Chondrocyte (in vitro differentiated cells): ENCODE measurements at regions not wholly inside any gene's neighbourhood (a gene's known extent, or its start where the extent isn't known, plus 50 kb on each side); places are given as distances from the start of the nearest gene placed in this dataset.

ENCODE experiments used
- DNase-seq: peaks from one replicate; pipeline ENCODE4 v3.0.0; 2021; ENCODE audit warnings: mixed read lengths, low spot score
- H3K27ac Mint-ChIP-seq: one replicate; pipeline ENCODE4 v1.8.0; 2021; ENCODE audit warnings: mild to moderate bottlenecking, moderate library complexity, mixed read lengths; ENCODE audit not compliant: unreplicated experiment
- H3K27me3 Mint-ChIP-seq: 2 replicates; pipeline ENCODE4 v1.8.0; 2021; ENCODE audit warnings: low read depth, mixed read lengths
- H3K36me3 Mint-ChIP-seq: 2 replicates; pipeline ENCODE4 v1.8.0; 2021; ENCODE audit warnings: low read depth, mixed read lengths
- H3K4me1 Mint-ChIP-seq: 2 replicates; pipeline ENCODE4 v1.8.0; 2021; ENCODE audit warnings: low read depth, mild to moderate bottlenecking, mixed read lengths
- H3K4me3 Mint-ChIP-seq: one replicate; pipeline ENCODE4 v1.8.0; 2021; ENCODE audit warnings: mild to moderate bottlenecking, moderate library complexity, mixed read lengths; ENCODE audit not compliant: unreplicated experiment
- H3K9me3 Mint-ChIP-seq: 2 replicates; pipeline ENCODE4 v1.8.0; 2021; ENCODE audit warnings: low read depth, mixed read lengths
- CTCF ChIP-seq: fragments of 200-600 bp; sonication (generic); IDR thresholded peaks from 2 replicates; pipeline ENCODE4 v1.5.0; 2021; ENCODE audit warnings: antibody characterized with exemption, mild to moderate bottlenecking, moderate library complexity

GRCh38 chr1:172949096-172949495 lies 101.6 kb downstream of the TNFSF18 start:
- Mint-ChIP-seq H3K4me1 (peaks cover 28% of the 10 kb centered on the region), H3K4me3 (no peak overlapping the region), H3K27me3 (no peaks in the 10 kb centered on the region), H3K36me3 (no peaks in the 10 kb centered on the region), H3K9me3 (no peaks in the 10 kb centered on the region), H3K27ac (no peak overlapping the region)
- no peak for DNase-seq
- TF ChIP-seq CTCF, result no peak

GRCh38 chr1:172950528-172950927 lies 100.2 kb downstream of the TNFSF18 start:
- Mint-ChIP-seq H3K4me1 (peaks cover 17% of the 10 kb centered on the region), H3K4me3 (no peak overlapping the region), H3K36me3 (no peaks in the 10 kb centered on the region), H3K27me3 (no peaks in the 10 kb centered on the region), H3K27ac (no peak overlapping the region), H3K9me3 (no peaks in the 10 kb centered on the region)
- DNase-seq, result no peak
- TF ChIP-seq CTCF, result no peak

- Mint-ChIP-seq H3K27ac (no peak overlapping the region), H3K27me3 (no peaks in the 10 kb centered on the region), H3K36me3 (no peaks in the 10 kb centered on the region), H3K4me3 (no peak overlapping the region), H3K9me3 (no peaks in the 10 kb centered on the region), H3K4me1 (peaks cover 14% of the 10 kb centered on the region)
- no peak for TF ChIP-seq CTCF
- no peak for DNase-seq
These were observed 98.9 kb downstream of the TNFSF18 start for GRCh38 chr1:172951730-172952365.

GRCh38 chr1:172952516-172952915 lies 98.2 kb downstream of the TNFSF18 start:
- H3K27me3 Mint-ChIP-seq, result no peaks in the 10 kb centered on the region
- H3K36me3 Mint-ChIP-seq, result no peaks in the 10 kb centered on the region
- H3K27ac Mint-ChIP-seq, result no peak overlapping the region
- no peak overlapping the region for H3K4me3 Mint-ChIP-seq
- H3K4me1 Mint-ChIP-seq, result peaks cover 9% of the 10 kb centered on the region
- DNase-seq, result no peak
- TF ChIP-seq CTCF, result no peak
- H3K9me3 Mint-ChIP-seq, result no peaks in the 10 kb centered on the region

- H3K27ac Mint-ChIP-seq, result no peak overlapping the region
- H3K27me3 Mint-ChIP-seq, result no peaks in the 10 kb centered on the region
- no peaks in the 10 kb centered on the region for H3K9me3 Mint-ChIP-seq
- no peak for DNase-seq
- TF ChIP-seq CTCF, result no peak
- H3K4me3 Mint-ChIP-seq, result no peak overlapping the region
- H3K36me3 Mint-ChIP-seq, result no peaks in the 10 kb centered on the region
- H3K4me1 Mint-ChIP-seq, result peaks cover 7% of the 10 kb centered on the region
These were observed 96.1 kb downstream of the TNFSF18 start for GRCh38 chr1:172954476-172955150.
